ENCODE measurements at regions not wholly inside any gene's neighbourhood (a gene's known extent, or its start where the extent isn't known, plus 50 kb on each side); places are given as distances from the start of the nearest gene placed in this dataset.

DNA sequence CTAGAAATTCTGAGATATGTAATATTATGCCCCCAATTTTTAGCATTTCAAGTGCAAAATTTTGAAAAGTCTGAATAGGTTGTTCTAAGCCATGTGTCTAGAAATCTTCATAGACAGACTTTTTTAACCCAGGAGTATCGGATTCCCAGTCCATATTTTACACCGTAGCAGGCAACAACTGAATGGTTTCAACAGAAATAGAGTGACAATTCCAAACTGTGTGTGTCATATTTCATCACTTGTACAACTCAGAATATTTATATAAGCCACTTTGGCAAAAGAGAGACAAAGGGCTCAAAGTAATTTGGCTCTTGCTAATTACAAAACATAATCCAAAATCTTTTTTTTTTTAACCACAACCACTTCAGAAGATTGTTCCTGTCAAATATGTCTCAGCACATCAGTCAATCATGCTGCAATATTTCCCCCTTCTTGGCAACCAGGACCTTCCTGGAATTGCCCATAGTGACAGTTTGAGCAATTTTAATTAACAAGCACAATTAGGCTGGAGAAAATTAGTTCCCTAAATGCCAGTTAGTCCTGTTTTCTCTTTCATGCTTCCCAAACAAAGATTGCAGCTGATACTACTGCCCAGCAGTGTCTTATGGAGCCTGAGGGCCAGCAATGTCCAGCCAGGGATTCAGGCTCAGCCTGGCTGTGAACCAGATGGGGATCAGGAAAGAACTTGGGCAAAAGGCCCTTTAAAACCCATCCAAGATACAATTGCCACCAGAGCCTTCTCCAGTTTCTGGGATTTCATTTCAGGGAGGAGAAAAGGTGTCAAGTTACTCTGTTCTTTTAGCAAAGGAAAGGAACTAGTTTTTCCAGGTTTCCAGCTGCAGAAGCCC lies 533.3 kb upstream of the GHITM start:
- intact Hi-C loops (cut with DNase I), result no loop called here
- DNase-seq (ENCODE audit: low spot score), result no peak

DNA sequence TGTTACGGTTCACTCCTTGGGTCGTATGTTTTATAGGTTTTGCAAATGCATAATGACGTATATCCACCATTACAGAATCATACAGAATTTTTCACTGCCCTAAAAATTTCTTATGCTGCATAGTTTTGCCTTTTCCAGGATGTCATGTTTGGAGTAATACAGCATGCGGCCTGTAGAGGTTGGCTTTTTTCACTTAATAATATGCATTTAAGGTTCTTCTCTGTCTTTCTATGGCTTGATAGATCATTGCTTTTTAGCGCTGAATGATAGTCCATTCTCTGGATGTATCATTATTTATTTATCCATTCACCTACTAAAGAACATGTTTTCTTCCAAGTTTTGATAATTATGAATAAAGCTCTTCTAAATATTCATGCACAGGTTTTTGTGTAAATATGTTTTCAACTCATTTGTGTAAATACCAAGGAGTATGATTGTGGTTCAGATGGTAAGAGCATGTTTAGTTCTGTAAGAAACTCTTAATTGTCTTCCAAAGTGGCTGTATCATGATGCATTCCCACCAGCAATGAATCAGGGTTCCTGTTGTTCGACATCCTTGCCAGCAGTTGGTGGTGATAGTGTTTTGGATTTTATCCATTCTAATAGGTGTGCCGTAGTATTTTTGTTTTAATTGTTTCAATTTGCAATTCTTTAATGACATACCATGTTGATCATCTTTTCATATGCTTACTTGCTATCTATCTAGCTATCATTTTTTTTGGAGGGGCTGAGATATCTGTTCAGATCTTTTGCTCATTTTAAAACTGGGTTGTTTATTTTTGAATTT lies 531.2 kb upstream of the GHITM start:
- intact Hi-C loops (cut with DNase I), result no loop called here
- no peak for DNase-seq (ENCODE audit: low spot score)

DNA sequence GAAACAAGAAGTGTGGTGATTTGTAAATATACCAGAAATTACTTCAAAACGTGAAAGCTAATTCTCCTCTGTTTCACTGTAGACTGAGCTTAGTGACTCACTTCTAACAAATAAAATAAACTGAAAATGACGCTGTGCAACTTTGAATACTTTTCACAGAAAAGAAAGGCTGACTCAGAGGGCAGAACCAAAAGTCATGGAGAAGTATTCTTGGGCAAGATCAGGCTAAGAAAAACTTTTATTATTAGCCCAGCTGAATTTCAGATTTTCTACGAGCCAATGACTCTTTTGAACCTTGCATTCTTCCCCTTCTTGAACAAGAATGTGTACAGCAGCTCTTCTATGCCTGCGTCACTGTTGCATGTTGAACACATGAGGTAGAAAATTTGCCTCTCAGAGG lies 527.3 kb upstream of the GHITM start:
- intact Hi-C loops (cut with DNase I), result no loop called here

DNA sequence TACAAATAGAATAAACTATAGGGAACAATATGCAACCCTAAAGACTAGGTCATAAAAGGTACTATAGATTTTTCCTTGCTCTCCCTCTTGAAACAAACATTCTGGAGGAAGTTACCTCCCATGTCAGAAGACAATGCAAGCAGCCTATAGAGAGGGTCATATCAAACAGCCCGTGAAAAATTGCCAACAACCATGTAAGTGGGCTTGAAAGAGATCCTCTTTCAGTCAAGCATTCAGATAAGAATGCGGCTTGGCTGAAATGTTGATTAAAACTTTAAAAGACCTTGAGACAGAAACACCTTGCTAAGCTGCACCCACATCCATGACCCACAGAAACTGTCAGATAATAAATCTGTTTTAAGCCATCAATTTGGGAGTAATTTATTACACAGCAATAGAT lies 526.6 kb upstream of the GHITM start:
- intact Hi-C loops (cut with DNase I), result no loop called here
- DNase-seq (ENCODE audit: low spot score), result no peak

More for the DNA sequence above, 527.3 kb upstream of the GHITM start:
- DNase-seq (ENCODE audit: low spot score), result no peak

DNA sequence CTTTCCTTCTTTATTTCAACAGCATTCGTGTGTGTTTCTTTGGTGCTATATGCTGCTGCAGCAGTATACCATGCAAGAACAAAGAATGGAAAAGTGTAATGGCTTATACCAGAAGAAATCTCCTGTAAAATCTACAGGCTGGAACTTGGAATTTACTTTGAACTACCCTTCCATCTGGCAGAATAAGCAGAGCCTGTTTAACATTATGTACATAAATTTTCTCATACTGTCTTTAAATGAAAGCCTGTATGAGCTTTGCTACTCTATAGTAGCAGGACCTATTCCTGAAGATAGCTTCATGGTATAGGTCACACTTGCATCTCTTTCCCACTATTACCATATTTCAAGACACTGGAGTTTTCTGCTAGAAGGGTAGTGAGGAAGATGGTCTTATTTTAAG lies 522.1 kb upstream of the GHITM start:
- intact Hi-C loops (cut with DNase I), result no loop called here
- no peak for DNase-seq (ENCODE audit: low spot score)

DNA sequence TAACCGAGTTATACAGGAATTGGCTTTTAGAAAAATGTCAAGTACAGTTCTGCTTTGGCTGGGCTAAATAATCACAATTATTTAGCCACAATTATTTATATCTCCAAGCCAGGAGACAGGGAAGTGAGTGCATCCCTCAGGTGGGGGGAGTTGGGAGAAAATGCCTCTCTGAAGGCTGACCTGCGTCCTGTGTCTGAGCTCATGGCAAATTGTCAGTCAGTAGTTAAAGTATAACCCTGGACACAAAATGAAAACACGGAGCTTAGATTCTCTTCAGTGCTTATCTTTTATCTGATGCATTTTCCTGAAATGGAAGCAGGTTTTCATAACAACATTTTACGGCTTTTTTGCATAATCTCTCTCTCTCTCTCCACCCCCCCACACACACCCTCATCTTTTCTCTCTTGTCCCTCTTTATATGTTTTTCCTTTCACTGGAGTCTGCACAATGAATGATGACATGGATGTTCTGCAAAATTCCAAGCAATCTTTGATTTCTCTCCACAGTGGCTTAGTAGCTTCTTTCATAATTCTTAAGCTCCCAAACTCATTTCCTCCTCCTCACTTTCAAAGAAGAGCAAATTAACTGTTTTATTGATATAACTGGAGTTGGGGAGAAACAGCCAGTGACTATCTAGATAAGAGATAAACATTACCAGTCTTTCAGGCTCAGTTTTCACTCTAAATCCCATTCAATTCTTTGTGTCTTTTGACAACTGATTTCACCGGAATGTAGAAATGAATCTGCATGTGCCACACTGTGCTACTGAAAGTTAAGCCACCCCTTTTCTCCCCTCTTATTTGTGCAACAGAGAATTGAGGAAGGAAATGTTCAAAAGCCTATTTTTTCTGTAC lies 521.4 kb upstream of the GHITM start:
- DNase-seq (ENCODE audit: low spot score), result no peak
- intact Hi-C loops (cut with DNase I), result no loop called here

DNA sequence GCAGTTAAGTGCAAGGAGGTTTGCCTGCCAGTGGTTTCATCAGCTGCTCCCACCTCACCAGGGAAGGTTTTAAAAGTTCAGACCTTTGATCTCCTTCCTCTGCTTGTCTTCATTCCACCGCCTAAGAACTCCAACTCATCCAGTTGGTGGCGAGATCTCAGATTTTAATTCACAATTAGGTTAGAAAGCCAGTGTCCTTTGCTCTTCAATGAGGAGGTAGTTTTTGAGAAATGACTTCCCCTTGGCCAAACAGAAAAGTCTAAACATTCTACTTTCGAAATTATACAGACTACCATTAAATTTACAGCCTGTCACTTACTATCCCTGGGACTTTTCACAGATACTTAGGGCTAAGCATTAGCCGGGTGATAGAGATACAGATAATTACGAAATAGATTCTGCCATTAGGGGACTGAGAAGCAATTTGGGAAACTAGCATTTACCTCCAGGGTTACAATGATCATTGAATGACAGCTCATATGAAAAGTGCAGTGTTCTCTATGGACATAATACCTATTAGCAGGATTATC lies 513.4 kb upstream of the GHITM start:
- intact Hi-C loops (cut with DNase I), result no loop called here
- no peak for DNase-seq (ENCODE audit: low spot score)

DNA sequence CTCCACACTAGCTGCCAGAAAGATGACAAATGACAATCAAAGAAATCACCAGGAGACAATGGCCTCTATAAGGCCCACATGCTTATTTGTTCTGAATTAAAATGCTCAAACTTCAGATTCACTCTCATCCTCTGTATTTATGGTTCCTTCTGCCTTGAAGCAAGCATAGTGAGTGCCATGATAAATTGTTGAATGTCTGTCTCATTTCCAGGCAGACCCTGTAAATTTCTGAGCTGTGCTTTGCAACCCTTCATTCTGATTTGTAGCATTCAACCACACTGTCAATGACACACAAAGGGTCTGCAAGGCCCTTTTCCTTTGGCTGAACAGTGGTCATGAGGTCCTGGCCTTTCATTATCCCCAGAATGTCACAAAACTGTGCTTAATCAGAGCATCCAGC lies 506.6 kb upstream of the GHITM start:
- no peak for DNase-seq (ENCODE audit: low spot score)
- intact Hi-C loops (cut with DNase I), result no loop called here

DNA sequence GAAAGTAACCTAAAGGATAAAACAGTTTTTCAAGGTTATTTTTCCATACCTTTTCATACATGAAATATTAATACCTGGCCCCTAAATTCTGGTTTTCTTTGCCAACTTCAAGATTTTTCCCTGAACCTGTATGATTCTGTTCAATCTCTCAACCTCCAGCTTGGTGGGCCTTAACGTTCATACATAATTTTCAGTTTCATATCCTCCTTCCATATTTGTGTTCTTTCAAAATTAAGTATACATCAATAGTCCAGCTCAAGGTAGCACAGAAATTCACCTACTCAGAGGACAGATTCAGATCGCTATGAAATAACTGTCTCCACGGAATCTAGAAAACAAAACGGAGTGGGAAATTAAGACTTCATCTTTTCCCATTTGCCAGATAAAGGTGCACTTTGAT lies 505.8 kb upstream of the GHITM start:
- intact Hi-C loops (cut with DNase I), result no loop called here
- no peak for DNase-seq (ENCODE audit: low spot score)

DNA sequence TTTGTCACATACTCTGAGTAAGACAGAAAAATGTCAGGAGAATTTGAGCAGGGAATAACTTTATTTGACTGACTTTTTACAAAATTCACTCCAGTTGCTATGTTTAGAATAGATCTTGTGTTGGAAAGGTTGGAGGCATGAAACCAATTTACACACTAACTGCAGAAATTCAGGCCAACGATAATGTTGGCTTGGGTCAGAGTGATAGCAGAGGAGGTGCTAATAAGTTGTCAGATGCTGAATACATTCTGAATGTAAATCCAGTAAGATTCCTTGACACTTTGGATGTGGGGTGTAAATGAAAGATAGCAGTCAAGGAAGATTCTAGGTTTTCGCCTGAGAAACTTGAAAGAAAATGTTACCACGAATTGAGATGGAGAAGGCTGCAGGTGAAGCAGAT lies 502.5 kb upstream of the GHITM start:
- intact Hi-C loops (cut with DNase I), result no loop called here
- no peak for DNase-seq (ENCODE audit: low spot score)

DNA sequence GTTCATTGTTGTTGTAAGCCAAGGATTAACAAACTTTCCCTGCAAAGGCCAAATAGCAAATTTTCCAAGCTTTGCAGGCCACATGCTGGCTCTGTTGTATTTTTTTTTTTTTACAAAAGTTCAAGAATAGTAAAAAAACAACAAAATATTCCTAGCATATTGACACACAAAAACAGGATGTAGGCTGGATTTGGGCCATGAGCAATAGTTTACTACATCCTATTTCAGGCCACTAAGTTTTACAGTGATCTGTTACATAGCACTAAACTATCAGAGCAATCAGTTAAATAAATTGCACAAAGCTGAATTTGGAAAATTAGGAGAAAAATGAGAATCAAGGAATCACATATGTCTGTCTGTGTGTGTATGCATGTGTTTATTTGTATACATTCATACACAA lies 491.8 kb upstream of the GHITM start:
- no peak for DNase-seq (ENCODE audit: low spot score)
- intact Hi-C loops (cut with DNase I), result no loop called here

DNA sequence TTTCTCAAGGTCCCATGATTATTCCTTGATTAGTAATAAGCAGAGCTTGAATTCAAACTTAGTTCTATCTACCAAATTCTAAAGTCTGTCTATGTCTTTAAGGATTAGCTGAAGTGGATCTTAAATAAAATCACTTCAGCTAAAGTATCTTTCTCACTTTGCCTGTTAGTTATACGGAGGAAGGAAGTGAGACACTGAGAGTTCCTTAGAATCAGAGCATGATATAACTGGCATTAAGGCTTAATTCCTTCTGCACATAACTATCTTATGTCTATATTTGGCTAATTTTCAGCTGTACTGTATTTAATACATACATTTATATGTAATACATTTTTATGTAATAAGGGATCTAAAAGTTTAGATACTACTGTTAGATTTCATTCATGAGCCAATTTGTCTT lies 491.1 kb upstream of the GHITM start:
- no peak for DNase-seq (ENCODE audit: low spot score)
- intact Hi-C loops (cut with DNase I), result no loop called here

DNA sequence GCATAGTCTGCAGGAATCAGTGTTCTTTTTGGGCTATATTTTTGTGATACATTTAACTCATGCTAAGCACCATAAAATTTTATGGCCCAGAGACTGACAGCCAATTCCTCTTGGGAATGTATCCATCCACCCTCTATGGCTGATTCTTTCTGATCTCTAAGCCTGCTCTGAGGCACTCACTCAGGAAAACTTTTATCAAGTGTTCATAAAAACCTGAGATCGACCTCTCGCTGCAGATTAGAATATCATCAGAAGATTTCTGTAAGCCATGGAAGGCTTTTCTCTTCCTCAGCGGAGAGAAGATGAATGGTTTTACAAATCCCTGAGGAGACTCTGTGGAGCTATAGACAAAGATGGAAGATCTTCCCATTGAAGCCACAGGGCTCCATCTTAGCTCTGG lies 489.8 kb upstream of the GHITM start:
- no peak for DNase-seq (ENCODE audit: low spot score)

DNA sequence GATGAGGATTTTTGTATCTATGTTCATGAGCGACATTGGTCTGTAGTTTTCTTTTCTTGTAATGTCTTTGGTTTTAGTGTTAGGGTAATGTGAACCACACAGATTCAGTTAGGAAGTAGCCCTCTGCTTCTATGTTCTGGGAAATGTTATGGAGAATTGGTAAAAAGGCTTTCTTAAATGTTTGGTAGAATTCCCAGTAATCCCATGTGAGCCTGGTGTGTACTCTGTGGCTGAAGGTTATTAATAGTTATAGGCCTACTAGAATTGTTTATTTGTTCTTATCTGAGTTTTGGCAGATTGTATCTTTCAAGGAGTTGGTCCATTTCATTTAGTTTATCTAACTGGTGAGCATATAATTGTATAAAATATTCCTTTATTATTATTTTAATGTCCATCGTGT lies 484.6 kb upstream of the GHITM start:
- intact Hi-C loops (cut with DNase I), result no loop called here

More for the DNA sequence above, 489.8 kb upstream of the GHITM start:
- intact Hi-C loops (cut with DNase I), result no loop called here

DNA sequence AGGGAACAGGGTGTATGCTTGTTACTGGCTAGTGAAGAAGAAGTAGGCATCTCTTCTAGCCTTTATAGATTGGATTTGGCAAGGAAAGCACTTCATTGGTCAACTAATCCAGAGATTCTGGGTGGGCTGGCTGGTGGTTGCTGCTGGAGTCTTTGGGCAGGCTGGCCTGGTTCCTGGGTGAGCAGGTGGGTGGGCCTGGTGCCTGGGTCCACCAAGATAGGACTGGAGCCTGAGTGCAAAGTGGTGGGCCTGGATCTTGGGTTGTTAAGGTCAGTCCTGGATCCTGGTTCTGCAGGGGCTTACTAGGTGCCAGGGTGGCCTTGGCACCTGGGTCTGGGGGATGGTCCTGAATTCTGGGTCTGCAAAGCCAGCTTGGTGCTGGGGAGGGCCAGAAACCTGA lies 482.4 kb upstream of the GHITM start:
- intact Hi-C loops (cut with DNase I), result no loop called here
- no peak for DNase-seq (ENCODE audit: low spot score)

More for the DNA sequence above, 484.6 kb upstream of the GHITM start:
- no peak for DNase-seq (ENCODE audit: low spot score)

DNA sequence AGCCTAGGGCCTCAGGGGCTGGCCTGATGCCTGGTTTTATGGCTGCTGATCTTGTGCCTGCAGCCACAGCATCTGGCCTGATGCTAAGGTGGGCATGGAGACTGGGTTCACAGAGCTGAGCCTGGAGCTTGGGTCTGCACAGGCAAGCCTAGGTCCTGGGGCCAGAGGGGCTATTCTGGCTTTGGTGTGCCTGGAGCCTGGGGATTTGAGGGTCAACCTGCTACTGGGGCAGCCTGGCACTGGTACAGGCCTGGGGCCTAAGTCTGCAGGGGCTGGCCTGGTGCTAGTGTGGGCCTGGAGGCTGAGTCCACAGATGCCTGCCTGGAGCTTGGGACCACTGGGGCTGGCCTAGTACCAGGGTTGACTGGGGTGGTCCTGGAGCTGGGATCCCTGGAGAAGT lies 481.8 kb upstream of the GHITM start:
- intact Hi-C loops (cut with DNase I), result no loop called here
- no peak for DNase-seq (ENCODE audit: low spot score)

DNA sequence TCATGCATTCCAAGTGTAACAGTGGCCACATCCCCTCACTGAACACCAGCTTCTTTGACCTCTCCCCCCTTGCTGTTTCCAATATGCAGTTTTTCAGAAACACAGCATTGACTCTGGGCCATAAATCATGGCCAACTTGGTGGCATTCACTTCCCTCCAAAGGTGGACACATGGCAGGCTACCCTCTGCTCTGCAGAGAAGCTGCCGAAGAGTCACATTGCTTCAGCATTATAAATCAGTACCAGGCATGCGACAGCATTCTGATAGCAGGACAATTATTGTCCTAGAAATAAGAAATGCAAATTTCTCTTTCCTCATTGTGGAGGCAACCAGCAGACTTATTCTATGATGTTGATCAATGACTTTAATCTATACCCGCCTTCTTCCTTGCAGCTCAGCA lies 475.4 kb upstream of the GHITM start:
- DNase-seq (ENCODE audit: low spot score), result no peak
- intact Hi-C loops (cut with DNase I), result no loop called here

DNA sequence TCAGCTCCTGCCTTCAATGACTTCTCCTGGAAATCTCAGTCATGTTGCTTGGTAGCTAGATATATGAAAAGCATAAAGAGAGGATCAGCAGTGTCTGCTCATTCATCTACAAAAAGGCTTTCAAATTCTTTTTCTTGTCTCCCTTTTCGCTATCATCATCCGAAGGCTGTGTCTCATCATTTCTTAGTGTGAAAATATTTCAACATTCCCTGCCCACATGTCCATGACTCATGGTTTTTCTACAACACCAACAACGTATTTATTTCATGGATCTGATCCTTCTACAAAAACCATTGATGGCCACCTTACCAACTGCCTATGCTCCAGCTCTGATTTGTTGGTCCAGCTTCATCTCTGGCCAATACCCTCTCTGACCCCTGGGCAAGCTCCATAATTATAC lies 472.5 kb upstream of the GHITM start:
- intact Hi-C loops (cut with DNase I), result no loop called here
- no peak for DNase-seq (ENCODE audit: low spot score)

DNA sequence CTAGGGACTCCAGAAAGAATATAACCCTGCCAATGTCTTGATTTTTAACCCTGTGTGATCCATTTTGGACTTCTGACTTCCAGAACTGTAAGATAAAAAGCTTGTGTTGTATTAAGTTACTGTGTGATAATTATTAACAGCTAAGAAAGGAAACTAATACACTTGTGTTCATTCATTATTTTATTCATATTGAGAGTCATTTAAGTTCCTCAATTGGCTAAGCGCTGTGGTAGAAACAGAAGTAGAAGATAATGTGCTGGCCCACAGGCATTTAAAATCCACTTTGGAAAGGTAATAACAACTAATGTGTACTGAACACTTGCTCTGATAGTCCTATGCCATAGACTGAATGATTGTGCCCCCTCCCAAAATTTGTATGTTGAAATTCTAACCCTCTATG lies 471.7 kb upstream of the GHITM start:
- DNase-seq (ENCODE audit: low spot score), result no peak

DNA sequence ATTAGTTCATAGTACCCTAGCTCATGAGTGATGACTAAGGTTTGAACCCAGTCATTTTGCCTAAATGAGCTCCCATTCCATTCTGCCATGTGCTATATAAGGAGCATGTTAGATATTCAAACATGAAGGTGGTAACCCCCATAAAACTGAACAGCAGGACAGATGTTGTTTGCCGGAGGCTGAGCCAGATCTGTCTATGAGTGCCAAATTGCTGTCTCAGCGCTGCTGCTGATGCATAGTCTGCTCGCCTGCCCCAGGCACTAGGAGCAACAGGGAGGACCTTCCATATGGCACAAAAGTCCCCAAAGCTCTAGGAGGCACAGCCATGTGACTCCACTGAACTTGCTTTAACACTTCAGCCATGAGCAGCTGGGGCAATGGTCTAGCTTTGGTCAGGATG lies 466.0 kb upstream of the GHITM start:
- DNase-seq (ENCODE audit: low spot score), result no peak
- intact Hi-C loops (cut with DNase I), result no loop called here

More for the DNA sequence above, 471.7 kb upstream of the GHITM start:
- intact Hi-C loops (cut with DNase I), result no loop called here

All from posterior vena cava (tissue), 2 donors.